GM13977 (cell line): ENCODE measurements at regions not wholly inside any gene's neighbourhood (a gene's known extent, or its start where the extent isn't known, plus 50 kb on each side); places are given as distances from the start of the nearest gene placed in this dataset.

Experiments used
- DNase-seq: peaks from one replicate; pipeline ENCODE4 v3.0.0; 2012; ENCODE audit warnings: low spot score
- in situ Hi-C: fragments of 300-500 bp; cut with MboI; formaldehyde crosslinking; loops from one replicate; pipeline ENCODE4 v1.12.0; 2022; ENCODE audit warnings: low sequenced_read_pairs, low pct_unique_long_range_greater_than_20kb, mixed read lengths, inconsistent platforms; ENCODE audit not compliant: unreplicated experiment
- TF ChIP-seq, protein P1 (sequence below): IDR thresholded peaks from 2 replicates; pipeline ENCODE4 v1.5.1; 2012; ENCODE audit warnings: mild to moderate bottlenecking, control low read depth; ENCODE audit not compliant: insufficient read depth; ENCODE audit errors: extremely low read depth, missing control alignments

DNA sequence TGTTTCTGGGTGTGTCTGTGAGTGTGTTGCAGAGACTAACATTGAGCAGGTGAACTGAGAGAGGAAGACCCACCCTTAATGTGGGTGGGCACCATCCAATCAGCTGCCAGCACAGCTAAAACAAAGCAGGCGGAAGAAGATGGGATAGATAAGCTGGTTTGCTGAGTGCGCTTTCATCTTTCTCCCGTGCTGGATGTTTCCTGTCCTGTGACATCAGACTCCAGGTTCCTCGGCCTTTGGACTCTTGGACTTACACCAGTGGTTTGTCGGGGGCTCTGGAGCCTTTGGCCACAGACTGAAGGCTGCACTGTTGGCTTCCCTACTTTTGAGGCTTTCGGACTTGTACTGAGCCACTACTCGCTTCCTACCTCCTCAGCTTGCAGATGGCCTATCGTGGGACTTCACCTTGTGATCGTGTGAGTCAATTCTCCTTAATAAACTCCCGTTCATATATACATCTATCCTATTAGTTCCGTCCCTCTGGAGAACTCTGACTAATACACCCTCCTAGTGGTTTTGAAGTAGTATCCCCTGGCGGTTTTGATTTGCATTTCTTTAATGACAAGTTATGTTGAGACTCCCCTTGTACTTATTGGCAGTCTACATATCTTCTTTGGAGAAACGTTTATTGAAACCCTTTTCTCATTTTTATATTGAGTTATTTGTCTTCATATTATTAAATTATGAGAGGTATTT is 546.6 kb upstream of the TMPRSS15 start:
- no peak for DNase-seq
- in situ Hi-C loops: no loop called here
- TF ChIP-seq, protein P1, sequence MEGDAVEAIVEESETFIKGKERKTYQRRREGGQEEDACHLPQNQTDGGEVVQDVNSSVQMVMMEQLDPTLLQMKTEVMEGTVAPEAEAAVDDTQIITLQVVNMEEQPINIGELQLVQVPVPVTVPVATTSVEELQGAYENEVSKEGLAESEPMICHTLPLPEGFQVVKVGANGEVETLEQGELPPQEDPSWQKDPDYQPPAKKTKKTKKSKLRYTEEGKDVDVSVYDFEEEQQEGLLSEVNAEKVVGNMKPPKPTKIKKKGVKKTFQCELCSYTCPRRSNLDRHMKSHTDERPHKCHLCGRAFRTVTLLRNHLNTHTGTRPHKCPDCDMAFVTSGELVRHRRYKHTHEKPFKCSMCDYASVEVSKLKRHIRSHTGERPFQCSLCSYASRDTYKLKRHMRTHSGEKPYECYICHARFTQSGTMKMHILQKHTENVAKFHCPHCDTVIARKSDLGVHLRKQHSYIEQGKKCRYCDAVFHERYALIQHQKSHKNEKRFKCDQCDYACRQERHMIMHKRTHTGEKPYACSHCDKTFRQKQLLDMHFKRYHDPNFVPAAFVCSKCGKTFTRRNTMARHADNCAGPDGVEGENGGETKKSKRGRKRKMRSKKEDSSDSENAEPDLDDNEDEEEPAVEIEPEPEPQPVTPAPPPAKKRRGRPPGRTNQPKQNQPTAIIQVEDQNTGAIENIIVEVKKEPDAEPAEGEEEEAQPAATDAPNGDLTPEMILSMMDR: no peak

DNA sequence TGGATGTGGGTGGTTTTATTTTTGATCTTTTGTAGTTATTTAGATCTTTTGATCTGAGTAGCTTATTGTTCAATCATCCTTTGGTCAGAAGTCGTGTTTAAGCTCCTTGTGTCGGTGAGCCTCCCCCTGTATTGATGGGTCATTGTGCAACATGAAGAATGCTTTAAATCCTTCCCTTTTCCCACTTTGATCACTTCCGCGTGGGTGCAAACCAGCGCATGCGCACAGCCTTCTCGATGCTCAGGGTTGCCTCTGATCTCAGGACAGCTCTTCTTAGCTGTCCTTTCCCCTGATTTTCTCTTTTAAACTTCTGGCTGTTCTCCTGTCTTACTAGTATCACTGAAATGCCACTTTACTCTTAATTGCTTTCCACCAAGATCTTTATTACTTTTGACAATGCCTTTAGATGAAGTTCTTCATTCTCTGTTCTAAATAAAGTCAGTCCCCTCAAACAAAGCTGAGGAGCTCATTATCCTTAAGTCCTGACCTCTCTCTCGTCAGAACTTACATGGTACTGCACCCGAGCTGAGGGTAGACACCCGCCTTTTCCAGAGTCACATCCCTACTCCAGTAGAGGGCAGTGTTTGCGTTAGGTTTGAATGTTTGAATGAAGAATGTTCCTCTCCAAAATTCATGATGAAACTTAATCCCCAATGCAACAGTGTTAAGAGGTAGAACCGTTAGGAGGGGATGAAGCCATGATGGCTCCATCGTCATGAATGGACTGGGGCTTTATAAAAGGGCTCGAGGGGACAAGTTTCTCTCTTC is 547.9 kb upstream of the TMPRSS15 start:
- in situ Hi-C loops: no loop called here
- TF ChIP-seq, protein P1: peak; percentile 14
- DNase-seq: no peak

DNA sequence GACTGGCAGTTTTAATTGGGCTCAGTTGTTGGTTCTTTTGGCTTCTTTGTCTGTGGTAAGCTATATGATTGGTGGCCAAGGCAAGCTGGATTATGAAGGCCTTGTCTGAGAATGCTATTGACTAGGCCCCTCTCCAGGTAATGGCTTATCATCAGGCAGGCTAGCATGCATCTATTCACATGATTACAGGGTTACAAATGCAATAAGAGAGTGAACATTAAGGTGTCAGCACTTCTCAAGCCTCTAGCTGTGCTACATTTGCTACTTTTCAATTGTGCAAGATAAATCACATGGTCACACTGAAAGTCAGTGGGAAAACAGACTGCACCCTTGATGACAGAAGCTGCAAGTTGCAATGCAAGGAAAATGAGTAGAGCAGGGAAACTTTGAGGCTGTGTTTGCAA is 550.9 kb upstream of the TMPRSS15 start:
- in situ Hi-C loops: no loop called here
- DNase-seq: no peak
- TF ChIP-seq, protein P1: no peak

DNA sequence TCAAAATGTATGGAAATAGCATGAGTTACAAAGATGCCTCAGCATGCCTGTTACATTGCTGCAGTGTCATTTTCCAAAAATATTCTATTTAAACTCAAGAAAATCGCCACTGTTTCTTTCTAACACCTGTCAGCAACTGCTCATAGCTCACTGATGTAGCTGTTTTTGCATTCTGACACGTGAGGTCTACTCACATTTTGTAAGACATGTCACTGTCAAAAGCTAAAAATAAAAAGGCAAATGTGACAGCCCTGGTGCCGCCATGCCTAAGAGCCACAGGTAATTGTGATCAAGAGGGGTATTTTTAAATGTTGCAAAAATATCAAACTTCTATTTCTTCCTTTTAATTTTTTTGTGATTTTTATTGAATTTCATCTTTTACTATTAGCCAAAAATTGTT is 556.2 kb upstream of the TMPRSS15 start:
- in situ Hi-C loops: no loop called here
- TF ChIP-seq, protein P1: no peak
- DNase-seq: no peak

DNA sequence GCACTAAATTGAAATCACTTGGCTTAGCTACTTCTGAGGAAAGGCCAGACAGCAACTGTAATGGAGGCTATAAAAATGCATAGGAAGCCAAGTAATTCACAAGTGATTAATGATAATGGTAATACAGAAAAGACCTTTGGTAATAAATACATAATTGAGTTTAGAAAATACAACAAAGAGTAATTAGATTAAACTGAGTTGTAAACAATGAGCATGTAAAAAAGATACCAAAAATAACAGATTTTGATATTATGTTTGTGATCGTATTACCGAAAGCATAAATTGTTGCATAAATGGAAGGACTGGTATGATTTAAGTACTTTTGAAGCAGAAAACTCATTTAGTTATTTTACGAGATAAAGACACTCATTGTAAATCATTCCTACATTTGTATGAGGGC is 556.7 kb upstream of the TMPRSS15 start:
- in situ Hi-C loops: no loop called here
- TF ChIP-seq, protein P1: no peak
- DNase-seq: no peak

DNA sequence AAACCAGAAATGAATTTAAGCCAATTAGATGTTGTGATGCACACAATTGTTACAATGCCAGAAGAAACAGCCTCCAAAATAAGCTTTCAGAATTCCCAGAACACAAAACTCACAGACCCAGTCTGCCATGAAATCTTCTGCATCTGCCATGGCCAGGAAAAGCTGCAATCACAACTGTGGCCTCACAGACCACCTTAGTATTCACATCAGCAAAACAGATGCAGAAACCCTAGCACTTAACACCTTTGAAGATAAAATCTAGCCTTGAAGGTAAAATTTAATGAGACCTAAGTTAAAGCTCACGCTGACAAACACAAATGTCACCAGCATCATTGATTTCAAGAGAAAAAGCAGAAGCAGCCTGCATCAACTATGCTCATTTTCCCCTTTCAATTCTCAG is 566.8 kb upstream of the TMPRSS15 start:
- TF ChIP-seq, protein P1: no peak
- no peak for DNase-seq
- in situ Hi-C loops: no loop called here
